Stimulated activated CD4-positive, alpha-beta T cell treated with anti-CD3 and anti-CD28 coated beads, Interleukin-12 subunit alpha, Interleukin-12 subunit beta, amount 100 ng/mL, for 48 hours (primary cell): ENCODE measurements at regions not wholly inside any gene's neighbourhood (a gene's known extent, or its start where the extent isn't known, plus 50 kb on each side); places are given as distances from the start of the nearest gene placed in this dataset.
"Not testable (repeated sequence)": the region's sequence is repeated elsewhere in the genome, so short reads cannot be mapped to it uniquely, and the experiment has no call there.

ENCODE experiments used
- DNase-seq, 3 donors: peaks; one replicate each; pipeline ENCODE4 v3.0.0-alpha.2; 2020; ENCODE audit warnings: low read depth in 2 of 3, low spot score in 1 of 3

GRCh38 chr7:112540839-112541577 lies 60.2 kb downstream of the LSMEM1 start:
- no peak for DNase-seq

DNA sequence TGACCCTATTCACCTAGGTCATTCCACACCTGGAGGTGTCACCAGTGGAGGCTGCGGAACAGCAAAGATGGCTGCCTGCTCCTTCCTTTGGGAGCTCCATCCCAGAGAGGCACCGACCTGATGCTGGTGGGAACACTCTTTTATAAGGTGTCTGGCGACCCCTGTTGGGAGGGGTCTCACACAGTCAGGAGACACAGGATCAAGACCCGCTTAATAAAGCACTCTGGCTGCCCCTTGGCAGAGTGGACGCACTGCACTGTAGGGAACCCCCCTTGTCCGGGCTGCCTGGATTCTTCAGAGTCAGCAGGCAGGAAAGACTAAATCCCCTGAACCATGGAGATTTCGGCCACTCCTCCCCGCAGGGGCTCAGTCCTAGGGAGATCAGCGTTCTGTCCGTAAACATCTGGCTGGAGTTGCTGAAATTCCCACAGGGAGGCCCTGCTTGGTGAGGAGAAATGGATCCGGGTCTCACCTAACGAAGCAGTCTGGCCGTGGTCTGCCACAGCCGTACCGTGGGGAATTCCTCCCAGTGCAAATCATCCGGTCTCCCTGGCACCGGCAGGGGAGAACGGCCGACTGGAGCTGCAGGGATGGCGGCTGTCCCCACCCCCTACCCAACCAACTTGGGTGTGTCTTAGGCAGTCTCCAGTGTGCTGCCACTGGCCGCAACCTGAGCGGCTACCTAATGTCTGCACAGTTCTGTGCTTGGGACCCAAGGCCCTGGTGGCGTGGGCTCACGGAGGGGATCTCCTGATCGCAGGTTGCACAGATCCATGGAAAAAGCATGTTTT lies 66.1 kb downstream of the LSMEM1 start:
- DNase-seq = no peak

DNA sequence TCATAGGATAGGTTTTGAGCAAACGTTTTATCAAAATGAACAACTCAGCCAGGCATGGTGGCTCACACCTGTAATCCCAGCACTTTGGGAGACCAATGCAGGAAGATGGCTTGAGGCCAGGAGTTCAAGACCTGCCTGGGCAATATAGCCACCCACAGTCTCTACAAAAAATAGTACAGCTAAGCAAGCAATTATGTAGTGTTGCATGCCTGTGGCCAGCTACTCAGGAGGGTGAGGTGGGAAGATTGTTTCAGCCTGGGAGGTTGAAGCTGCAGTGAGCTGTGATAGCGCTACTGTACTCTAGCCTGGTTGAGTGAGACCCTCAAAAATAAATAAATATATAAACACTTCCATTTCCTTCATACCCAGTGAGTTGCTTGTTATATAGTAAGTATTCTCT lies 67.1 kb downstream of the LSMEM1 start:
- DNase-seq = no peak

DNA sequence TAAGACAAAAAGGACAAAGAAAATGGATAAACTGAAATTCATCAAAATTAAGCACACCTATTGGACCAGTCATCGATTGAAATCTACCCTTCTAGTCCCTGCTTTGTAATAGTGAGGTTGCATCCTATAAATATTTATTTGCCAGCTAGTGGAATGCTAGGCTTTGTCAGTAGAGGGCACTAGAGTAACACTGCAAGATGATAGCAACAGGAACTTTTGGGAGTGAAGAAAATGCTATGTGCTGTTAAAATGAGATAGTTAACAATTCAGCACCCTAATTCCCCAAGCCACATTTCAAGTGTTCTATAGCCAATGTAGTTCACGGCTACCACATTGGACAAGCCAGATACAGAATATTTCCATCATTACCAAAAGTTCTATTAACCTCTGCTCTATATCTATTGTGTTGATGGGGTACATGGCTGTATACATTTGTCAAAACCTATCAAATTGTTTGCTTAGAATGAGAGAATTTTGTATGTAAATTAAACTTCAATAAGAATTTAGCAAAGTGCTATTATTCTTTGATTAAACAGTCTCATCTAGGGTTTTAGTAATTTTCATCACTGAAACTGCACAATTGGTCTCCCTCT lies 69.8 kb downstream of the LSMEM1 start:
- peak in 1 of 3 donors; percentile 56 for DNase-seq

DNA sequence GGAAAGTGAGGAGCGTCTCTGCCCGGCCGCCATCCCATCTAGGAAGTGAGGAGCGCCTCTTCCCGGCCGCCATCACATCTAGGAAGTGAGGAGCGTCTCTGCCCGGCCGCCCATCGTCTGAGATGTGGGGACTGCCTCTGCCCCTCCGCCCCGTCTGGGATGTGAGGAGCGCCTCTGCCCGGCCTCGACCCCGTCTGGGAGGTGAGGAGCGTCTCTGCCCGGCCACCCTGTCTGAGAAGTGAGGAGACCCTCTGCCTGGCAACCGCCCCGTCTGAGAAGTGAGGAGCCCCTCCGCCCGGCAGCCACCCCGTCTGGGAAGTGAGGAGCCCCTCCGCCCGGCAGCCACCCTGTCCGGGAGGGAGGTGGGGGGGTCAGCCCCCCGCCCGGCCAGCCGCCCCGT lies 70.7 kb downstream of the LSMEM1 start:
- DNase-seq = not testable (repeated sequence)

DNA sequence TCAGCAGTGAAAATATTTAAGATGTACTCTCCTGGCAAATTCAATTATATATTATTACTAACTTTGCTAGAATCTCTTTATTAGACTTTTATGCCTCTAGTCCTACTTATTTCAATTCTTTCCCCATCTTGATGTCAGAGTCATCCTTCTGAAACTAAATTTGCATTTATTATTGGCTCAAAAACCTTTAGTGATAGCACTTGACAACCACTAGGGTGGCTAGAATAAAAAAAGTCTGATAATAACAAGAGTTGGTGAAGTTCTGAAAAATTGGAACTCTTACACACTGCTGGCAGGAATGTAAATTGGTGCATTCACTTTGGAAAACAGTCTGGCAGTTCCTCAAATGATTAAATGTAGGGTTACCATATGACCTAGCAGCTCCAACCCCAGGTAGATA lies 73.8 kb downstream of the LSMEM1 start:
- DNase-seq = no peak

DNA sequence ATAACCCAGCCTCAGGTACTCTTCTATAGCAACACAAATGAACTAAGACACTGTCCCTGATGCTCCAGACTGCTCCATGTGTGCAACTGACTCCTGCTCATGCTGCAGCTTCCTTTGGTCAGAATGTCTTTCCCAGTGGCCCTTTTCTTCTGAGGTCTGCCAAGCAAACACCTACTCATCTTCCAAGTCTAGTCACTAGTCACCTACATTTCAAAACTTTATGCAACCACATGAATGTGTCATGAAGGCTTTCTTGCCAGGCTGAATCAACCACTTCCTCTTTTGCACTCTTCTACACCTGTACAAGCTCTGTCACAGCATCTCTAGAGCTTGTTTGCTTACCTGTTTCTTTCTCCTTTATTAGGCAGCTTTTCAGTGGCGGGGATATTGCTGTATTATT lies 75.8 kb downstream of the LSMEM1 start:
- no peak for DNase-seq

DNA sequence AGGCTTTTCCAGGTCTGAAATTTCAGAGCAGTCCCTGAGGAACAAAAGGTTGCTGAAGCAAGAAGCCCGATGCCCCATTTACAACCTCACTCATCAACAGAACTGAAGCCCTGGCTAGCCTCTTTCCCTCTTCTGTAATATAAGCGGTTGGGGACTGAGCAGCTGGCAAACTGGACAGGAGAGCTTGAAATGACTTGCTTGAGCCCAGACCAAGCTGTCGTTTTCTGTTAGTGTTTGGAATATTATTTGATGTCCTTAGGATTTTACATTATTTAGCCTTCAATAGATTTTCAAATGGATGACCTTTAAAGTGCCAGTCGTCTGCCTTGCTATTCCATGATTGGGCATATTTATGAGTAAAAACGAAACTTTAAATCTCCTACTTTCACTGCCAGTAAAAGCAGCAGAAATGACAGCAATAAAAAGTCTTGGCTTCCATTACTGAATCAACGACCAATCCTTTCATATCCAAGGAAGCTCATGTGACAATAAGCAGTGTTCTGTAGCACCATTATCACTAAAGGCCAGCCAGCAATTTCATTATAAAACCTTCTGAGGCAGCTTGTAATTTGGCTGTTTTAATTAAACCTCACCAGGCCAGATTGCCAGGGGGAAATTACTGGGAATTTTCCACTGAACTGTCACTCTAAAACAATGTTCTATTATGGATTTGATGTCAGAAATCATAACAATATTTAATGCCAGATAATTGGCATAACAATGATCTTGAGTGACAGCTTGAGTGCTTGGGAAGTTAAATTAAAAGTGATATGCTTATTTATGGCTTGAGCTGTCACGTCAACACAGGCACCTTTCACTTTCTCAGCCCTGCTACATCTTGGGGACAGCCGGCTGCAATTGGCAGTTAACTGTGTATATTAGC lies 85.9 kb downstream of the LSMEM1 start:
- no peak for DNase-seq

DNA sequence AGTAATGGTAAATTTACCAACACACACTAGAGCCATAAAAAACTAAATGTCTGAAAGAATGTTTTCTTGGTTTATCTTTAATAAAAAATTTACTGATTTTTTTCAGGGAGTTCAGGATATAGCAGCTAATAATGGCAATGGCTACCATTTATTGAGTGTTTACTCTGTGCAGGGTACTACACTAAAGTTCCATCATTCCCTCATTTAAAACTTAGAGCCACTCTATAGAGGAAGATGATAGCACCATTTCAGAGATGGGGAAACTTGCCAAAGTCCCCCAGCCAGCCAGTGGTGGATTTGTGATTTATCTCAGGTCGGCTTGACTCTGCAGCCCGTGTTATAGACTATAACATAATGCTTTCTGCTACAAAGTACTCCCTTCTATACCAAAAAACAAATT lies 86.6 kb downstream of the LSMEM1 start:
- no peak for DNase-seq

DNA sequence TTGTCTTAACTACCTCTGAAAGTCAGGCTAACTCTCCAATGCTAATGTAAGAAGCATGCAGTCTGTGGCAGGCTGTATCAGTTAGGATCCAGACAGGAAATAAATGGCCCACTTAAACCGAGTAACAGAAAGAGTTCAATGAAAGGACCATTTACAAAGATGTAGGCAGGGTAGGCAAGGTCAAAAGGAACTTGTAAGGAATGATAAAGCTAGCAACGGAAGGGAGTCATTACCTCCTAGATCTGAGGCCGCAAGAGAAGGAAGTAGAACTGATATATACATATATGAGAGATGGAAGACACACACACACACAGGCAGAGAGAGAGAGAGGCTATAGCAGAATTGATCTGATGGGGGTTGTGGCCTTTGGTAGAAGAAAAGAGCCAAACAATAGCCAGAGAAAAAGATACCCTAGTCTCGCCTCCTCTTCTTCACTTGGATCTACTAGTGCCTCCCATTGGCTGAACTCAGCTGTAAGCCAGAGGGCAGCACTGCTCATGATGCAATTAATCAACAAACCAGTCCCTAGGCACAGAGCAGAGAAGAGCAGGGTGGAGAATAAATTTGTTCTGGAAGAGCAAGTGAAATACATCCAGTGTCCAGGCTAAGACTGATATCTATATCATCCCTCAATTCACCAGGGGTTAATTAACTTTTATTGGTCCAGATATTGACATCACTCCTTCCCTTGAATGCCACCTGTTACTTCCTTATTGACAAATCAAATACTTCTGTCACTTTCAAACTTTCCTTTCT lies 91.2 kb downstream of the LSMEM1 start:
- no peak for DNase-seq

DNA sequence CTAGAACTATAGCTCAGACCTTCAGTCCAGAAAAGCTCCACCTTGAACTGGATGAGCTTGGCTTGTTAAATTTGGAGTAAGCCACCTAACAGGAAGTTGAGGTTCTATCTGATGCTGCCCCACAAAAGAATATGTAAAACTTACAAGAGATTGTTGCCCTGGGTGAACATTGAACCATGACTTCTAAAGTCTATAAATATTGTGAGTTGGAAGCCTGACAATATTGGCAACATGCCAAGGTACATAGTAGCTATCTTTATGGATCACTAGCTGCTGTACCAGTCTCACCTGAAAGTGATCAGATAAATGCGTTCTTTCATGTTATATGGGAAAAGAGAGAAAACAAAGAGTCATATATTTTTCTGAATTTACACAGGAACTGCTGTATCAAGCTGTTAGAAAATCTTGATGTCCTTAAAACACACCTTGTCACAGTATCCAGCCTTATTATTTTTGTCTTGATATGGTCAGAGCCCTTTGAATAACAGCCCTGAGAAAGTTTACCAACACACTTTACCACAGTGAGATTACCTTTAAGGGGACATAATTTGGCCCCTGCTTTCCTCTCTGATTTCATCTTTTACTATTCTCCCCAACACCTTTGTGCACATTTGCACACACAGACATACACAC lies 92.0 kb downstream of the LSMEM1 start:
- no peak for DNase-seq

GRCh38 chr7:112573302-112574039 lies 92.7 kb downstream of the LSMEM1 start:
- DNase-seq = no peak

- no peak for DNase-seq
Observed at GRCh38 chr7:112575864-112576263, 95.1 kb downstream of the LSMEM1 start.

- no peak for DNase-seq
Observed at GRCh38 chr7:112579388-112579787, 98.6 kb downstream of the LSMEM1 start.

DNA sequence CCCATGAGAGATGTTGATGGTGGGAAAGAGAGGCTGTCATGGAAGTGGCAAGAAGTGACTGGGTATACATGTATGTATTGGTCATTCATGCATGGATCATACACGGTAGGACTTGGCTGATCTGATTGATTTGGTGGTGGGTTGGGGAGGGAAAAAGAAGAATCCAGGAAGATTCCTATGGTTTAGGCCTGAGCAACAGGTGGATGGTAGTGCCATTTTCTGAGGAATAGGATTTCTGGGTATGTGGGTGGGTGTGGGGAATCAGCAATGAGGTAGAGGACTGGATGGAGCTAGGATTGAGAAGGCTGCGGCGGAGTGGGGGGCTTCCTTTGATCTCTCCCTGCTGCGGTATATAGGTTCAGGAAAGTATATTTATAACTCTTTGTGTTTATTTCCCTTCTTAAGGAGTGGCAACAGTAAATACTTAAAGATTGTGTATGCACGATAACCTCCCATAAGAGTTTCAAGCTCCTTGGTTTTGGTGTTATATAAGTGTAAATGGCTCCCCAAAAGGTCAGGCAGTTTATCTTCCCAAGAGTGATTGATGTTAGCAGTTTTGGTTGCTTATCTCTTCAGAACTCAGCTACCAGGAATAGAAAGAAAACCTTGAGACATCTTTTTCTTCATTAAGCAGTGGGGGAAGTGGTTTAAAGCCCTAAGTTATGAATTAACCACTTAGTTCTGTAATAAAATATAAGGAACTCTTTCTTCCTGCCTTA lies 100.1 kb downstream of the LSMEM1 start:
- no peak for DNase-seq

DNA sequence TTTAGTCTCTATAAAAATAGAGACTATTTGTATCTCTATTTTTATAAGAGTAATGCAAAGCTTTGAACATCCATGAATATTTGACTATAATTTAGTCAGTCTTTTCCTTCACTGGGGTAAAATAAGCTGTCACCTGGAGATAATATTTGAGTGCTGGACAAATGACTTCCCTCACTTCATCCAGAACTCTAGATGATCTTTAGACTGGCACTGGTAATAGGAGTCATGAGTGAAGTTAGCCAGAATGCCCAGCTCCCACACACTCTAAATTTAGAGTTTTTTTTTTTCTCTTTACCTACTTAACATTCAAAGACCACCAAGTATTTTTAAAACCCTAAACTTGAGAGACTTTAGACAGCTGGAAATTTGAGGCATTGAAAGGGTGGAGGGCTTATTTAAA lies 100.7 kb downstream of the LSMEM1 start:
- DNase-seq = no peak

GRCh38 chr7:112584290-112584689 lies 103.5 kb downstream of the LSMEM1 start:
- no peak for DNase-seq

DNA sequence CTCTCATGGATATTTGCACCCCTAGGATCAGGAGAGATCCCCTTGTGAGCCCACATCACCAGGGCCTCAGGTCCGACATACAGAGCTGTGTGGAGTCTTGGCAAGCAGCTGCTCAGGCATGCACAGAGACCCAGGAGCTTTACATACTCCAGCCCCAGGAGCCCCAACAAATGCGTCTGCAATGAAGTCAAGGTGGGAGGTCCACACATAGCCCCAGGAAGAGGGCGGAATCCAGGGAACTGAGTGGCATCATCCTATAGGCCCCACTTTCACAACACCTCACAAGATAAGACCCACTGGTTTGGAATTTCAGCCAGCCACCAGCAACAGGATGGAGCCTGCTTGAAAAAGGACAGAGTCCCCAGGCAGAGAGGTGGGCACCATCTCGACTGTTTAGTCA lies 106.7 kb downstream of the LSMEM1 start:
- DNase-seq = no peak
